HG03469 (cell line): ENCODE measurements at regions not wholly inside any gene's neighbourhood (a gene's known extent, or its start where the extent isn't known, plus 50 kb on each side); places are given as distances from the start of the nearest gene placed in this dataset.

Experiments
- ATAC-seq: cut with Tn5 transposase; IDR thresholded peaks from one replicate; pipeline ENCODE4 v1.9.1; 2021; ENCODE audit warnings: mild to moderate bottlenecking, moderate library complexity, moderate number of reproducible peaks; ENCODE audit not compliant: unreplicated experiment

DNA sequence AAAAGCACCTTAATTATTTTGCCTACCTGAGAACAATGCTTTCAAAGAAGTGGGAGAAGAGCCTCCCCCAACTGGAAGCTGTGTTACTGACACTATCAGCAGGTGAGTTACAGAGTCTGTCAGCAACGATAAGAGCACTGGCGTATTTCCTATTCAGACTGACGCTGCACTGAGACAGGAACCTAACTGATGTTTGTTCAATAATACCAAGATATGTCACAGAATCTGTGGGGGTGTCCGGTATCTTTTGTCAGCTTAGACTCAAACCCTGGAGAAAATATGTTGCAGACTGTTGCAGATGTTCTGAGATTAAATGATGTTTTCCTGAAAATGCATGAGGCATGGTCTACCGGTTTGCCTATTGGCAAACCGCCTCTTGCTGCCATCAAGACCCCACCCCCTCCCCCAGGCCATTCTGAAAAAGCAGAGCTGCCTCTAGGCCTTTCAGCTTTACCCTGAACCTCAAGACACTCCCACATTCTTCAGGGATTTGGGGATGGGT is 115.2 kb upstream of the KIT start:
- ATAC-seq, result no peak

DNA sequence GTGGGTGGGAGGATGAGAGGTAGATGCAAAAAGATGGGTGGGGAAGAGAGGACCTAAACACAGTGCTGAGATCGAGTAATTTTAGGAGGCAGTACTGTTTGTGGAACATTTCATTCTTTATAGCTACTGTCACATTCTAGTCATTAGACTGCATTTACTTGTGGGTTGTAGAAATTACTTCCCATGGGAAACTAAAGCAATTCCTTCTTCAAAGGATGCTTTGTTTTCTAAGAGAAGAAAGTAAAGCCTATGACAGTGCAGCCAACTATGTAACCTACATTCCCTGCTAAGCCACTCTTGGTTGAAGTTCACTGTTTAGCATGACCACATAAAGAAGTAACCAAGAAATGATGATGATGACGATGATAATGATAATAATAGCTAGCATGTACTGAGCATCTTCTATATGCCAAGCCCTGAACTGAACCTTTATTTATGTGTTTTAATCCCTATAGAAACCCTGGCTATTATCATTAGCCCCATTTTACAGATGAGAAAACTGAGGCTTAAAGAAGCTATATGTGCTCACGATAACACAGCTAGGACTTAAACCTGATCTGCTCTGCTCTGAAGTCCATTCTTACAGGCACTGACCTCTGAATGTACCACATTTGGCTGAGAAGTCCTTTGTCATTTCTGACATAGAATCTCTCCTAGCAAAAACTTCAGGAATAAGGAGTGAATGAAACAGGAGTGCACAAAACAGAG is 114.5 kb upstream of the KIT start:
- no peak for ATAC-seq

GRCh38 chr4:54545663-54546424 is 111.9 kb upstream of the KIT start:
- no peak for ATAC-seq

- peak; percentile 67 for ATAC-seq
Measured at GRCh38 chr4:54547299-54548097, 110.3 kb upstream of the KIT start.

DNA sequence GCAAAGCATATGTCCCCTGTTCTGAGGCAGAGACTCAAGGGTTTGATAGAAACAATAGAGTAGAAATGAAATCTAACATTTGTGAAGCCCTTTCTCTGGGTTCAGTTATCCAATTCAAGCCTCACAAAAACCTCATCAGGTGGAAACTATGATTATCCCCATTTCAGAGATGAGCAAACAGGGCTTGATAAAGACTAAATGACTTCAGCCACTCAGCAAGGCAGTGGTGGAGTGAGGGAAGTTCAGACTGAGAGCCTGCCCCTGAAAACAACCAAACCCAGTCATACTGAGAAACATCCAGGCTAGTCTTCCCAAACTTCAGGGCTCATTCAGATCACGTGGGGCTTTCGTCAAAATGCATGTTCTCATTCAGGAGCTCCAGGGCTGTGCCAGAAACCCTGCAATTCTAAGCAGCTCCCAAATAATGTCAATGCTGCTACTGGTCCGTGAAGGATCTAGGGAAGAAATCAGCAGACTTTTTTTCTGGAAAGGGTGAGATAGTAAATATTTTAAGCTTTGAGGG is 109.6 kb upstream of the KIT start:
- ATAC-seq, result peak; percentile 39

- no peak for ATAC-seq
Measured at GRCh38 chr4:54548831-54549460, 108.8 kb upstream of the KIT start.

- no peak for ATAC-seq
Measured at GRCh38 chr4:54550395-54551171, 107.2 kb upstream of the KIT start.

DNA sequence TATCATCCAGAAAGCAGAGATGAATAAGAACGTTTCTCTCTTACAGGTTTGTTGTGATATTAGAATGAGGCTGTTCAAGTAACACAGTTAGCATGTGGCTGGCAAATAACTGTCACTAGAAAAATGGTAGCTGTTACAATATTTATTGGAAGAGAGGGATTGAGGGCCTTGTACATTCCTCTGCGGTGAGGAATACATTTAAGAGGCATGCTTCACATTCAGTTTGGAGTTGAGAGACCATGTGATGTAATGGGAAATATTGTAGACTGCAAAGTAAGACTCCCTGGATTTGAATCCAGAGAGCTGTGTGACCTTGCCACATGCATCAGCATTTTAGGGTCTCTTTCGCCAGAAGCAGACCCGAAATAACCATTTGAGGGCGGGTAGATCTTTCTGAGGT is 104.8 kb upstream of the KIT start:
- ATAC-seq, result no peak

- ATAC-seq, result no peak
Measured at GRCh38 chr4:54554339-54554990, 103.3 kb upstream of the KIT start.

DNA sequence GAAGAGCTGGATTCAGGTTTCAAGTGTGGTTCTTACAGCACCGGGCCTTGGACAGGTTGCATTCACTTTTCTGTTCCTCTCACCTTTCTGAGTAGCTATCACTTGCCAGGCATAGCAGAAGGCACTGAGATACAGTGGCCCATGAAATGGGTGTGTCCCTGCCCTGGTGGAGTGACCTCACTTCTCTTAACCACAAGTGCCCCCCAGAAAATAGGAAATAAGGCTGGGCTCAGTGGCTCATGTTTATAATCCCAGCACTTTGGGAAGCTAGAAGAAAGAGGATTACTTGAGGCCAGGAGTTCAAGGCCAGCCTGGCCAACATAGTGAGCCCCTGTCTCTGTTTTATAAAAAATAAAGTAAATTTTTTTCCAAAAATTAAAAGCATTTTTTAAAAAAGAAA is 101.7 kb upstream of the KIT start:
- no peak for ATAC-seq

DNA sequence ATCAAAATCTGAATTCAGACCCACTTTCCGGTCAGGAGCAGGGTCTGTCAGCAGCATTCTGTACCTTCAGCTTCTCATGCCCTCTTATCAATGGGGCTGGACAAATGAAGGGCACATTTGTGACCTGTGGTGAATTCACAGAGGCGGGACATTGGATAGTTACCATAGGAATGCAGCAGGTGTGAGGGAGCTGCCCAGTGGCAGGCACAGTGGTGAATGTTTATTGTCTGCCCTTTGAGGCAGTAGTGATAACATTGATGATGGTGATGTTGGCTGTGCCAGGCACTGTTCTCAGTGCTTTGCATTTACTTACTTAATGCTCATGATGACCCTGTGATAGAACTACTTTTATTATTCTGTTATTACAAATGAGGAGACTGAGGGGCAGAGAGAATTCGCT is 101.2 kb upstream of the KIT start:
- no peak for ATAC-seq

GRCh38 chr4:54558889-54559677 is 98.7 kb upstream of the KIT start:
- no peak for ATAC-seq

DNA sequence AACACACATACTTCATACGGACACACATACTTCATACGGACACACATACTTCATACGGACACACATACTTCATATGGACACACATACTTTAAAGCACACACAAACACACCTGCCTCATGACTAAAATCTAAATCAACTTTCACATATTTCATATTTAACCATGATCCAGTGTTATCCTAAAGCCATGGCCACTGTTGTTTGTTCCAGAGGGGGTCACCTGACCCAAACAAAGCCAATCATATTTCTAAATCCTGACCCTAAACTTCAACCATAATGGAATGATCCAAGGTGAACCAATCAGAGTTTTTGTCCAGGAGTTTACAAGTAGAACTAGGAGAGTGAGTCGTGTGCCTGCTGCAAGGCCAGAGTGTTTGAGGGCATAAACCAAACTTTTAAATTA is 97.2 kb upstream of the KIT start:
- no peak for ATAC-seq

DNA sequence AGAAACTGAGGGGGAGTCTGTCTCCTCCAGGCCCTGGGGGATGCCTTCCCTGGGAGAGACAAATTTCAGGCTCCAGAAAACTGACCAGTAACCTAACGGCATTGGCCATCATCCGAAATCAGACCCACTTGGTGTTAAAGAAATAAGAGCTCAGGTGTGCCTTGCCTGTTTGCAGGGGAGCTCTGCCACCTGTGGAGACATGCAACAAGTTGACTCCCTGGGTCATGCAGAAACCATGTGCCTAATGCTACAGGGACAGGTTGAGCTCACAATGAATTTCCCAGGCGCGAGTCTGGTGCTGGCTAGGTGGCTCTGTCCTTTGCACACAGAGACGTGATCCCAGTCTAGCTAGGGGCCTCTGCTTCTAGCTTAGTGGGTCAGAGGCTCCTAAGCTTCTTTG is 95.8 kb upstream of the KIT start:
- ATAC-seq, result no peak

DNA sequence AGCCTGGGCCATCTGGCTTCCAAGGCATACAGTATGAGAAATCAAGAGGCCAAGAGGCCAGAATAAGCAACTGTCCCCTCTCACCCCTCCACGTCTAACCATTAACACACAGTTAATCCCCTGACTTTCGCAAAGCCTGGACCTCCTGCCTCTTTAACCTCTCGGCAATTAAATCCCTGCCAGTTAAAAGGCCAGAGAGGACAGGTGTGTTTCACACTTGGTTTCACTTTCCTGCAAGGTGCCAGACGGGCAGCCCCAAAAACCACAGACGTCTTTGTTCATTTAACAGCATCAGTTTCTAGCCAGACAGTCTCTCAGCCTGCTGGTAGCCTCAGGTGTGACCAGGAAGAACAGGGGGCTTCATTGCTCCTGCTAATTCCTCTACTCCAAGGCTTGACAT is 91.1 kb upstream of the KIT start:
- ATAC-seq, result peak; percentile 52

DNA sequence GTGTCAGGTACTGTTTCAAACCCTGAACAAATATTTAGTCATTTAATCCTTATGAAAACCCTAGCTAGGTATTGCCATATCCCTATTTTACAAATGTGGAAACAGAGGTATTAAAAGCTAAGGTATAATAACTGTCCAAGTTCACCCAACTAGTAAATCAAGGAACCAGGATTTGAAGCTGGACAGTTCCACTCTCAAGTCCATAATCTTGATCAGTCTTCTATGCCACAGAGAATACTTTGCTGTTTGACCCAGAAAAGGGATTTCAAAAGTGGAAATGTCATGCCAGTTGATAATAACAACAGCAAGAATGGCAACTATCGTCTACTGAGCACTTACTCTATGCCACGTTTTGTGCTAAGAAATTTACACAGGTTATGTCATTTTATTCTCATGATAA is 90.4 kb upstream of the KIT start:
- ATAC-seq, result no peak

GRCh38 chr4:54568184-54568583 is 89.6 kb upstream of the KIT start:
- ATAC-seq, result no peak

GRCh38 chr4:54570822-54571221 is 86.9 kb upstream of the KIT start:
- no peak for ATAC-seq
